PC-9 (cell line): ENCODE measurements at regions not wholly inside any gene's neighbourhood (a gene's known extent, or its start where the extent isn't known, plus 50 kb on each side); places are given as distances from the start of the nearest gene placed in this dataset.

Source experiments
- BruUV-seq: library from RNA; stranded (reverse); fragments of 400-500 nt; replicated peaks from 2 replicates; lab custom pipeline; 2021; lab: Mats Ljungman, UMichigan
- CTCF ChIA-PET: fragments of 300-600 bp; sonication (Branson Sonifier 250); formaldehyde crosslinking; loops from one replicate; lab custom pipeline; 2022; ENCODE audit warnings: antibody characterized with exemption; lab: Charles Lee
- POLR2A ChIA-PET: fragments of 300-600 bp; sonication (Branson Sonifier 250); formaldehyde crosslinking; loops from one replicate; lab custom pipeline; 2022; ENCODE audit warnings: antibody characterized with exemption; ENCODE audit not compliant: unreplicated experiment; lab: Charles Lee
- DNase-seq, 2 experiments: peaks; one replicate each; pipeline versions ENCODE4 v3.0.0 to v3.0.0-alpha.2; 2015 to 2022; ENCODE audit warnings: mixed read lengths in 1 of 2
- H2AFZ ChIP-seq: fragments of 200-600 bp; sonication (generic); 2 replicates; pipeline ENCODE4 v1.8.1; 2017; ENCODE audit warnings: antibody characterized with exemption
- H3F3A ChIP-seq: fragments of 200-600 bp; sonication (generic); 2 replicates; pipeline ENCODE4 v1.8.1; 2017; ENCODE audit warnings: antibody characterized with exemption, mild to moderate bottlenecking, low read depth; ENCODE audit not compliant: insufficient read depth
- H3K27ac ChIP-seq: fragments of 200-600 bp; sonication (generic); 2 replicates; pipeline ENCODE4 v1.6.1; 2016; ENCODE audit warnings: mixed run types
- H3K27me3 ChIP-seq: fragments of 200-600 bp; sonication (generic); 2 replicates; pipeline ENCODE4 v1.6.1; 2016; ENCODE audit warnings: low read depth, mixed run types; ENCODE audit not compliant: insufficient read depth
- H3K36me3 ChIP-seq: fragments of 200-600 bp; sonication (generic); 2 replicates; pipeline ENCODE4 v1.6.1; 2016; ENCODE audit warnings: low read depth, mixed run types
- H3K4me1 ChIP-seq: fragments of 200-600 bp; sonication (generic); replicated peaks from 2 replicates; pipeline ENCODE4 v1.6.1; 2016; ENCODE audit warnings: mixed run types; ENCODE audit not compliant: insufficient read depth
- H3K4me2 ChIP-seq: fragments of 200-600 bp; sonication (generic); 2 replicates; pipeline ENCODE4 v1.6.1; 2017; ENCODE audit warnings: mixed run types
- H3K4me3 ChIP-seq: fragments of 200-600 bp; sonication (generic); 2 replicates; pipeline ENCODE4 v1.6.1; 2016; ENCODE audit warnings: mixed run types
- H3K79me2 ChIP-seq: fragments of 200-600 bp; sonication (generic); 2 replicates; pipeline ENCODE4 v1.6.1; 2017; ENCODE audit warnings: low read depth, mixed run types
- H3K9me2 ChIP-seq: fragments of 200-600 bp; sonication (generic); 2 replicates; pipeline ENCODE4 v1.8.1; 2017; ENCODE audit warnings: mild to moderate bottlenecking; ENCODE audit not compliant: insufficient read depth
- H3K9me3 ChIP-seq: fragments of 200-600 bp; sonication (generic); 2 replicates; pipeline ENCODE4 v1.8.1; 2016; ENCODE audit warnings: low read depth; ENCODE audit not compliant: insufficient read depth
- H4K20me1 ChIP-seq: fragments of 200-600 bp; sonication (generic); 2 replicates; pipeline ENCODE4 v1.8.1; 2017; ENCODE audit not compliant: insufficient read depth
- EZH2 ChIP-seq: fragments of 200-600 bp; sonication (generic); IDR thresholded peaks from 2 replicates; pipeline ENCODE4 v1.8.0; 2017; ENCODE audit warnings: antibody characterized with exemption, low read depth
- intact Hi-C: fragments of 100-400 bp; cut with micrococcal nuclease; formaldehyde crosslinking; loops from one replicate; pipeline ENCODE4 v1.10.0; 2022; ENCODE audit not compliant: unreplicated experiment
- TF ChIP-seq, protein P1 (sequence below): fragments of 200-600 bp; sonication (generic); conservative IDR thresholded peaks from 2 replicates; pipeline ENCODE4 v1.6.1; 2017; ENCODE audit warnings: mixed run types, antibody characterized with exemption, mild to moderate bottlenecking, moderate library complexity

DNA sequence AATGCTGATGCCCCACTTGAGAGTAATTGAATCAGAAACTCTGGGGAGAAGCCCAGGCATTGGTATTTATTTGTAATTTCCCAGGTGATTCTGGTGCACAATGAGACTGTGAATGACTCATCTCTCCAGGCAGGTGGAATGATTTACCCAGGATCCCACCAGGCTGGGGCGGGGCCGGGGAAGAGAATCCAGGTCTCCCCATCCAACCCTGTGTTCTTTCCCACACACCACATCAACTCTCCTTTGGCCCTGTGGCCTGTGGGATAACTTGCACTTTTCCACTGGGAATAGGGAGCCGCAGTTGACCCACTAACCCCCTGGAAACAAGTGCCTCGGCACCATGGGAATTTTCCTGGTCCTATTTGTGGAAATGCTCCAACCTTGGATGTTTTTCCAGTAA lies 409.8 kb downstream of the ZNF521 start:
- Histone ChIP-seq H3K9me3 (no peaks in the 10 kb centered on the region), H2AFZ (no peak overlapping the region), H3K4me1 (no peaks in the 10 kb centered on the region), H3K4me3 (no peak overlapping the region), H4K20me1 (no peaks in the 10 kb centered on the region), H3K27ac (no peak overlapping the region), H3F3A (no peaks in the 10 kb centered on the region), H3K79me2 (no peaks in the 10 kb centered on the region), H3K36me3 (no peaks in the 10 kb centered on the region), H3K9me2 (no peaks in the 10 kb centered on the region), H3K27me3 (no peaks in the 10 kb centered on the region), H3K4me2 (no peak overlapping the region)
- no TSS peak for BruUV-seq
- CTCF ChIA-PET, result no interaction called here
- DNase-seq, result no peak
- TF ChIP-seq EZH2, result no peak
- TF ChIP-seq, protein P1, sequence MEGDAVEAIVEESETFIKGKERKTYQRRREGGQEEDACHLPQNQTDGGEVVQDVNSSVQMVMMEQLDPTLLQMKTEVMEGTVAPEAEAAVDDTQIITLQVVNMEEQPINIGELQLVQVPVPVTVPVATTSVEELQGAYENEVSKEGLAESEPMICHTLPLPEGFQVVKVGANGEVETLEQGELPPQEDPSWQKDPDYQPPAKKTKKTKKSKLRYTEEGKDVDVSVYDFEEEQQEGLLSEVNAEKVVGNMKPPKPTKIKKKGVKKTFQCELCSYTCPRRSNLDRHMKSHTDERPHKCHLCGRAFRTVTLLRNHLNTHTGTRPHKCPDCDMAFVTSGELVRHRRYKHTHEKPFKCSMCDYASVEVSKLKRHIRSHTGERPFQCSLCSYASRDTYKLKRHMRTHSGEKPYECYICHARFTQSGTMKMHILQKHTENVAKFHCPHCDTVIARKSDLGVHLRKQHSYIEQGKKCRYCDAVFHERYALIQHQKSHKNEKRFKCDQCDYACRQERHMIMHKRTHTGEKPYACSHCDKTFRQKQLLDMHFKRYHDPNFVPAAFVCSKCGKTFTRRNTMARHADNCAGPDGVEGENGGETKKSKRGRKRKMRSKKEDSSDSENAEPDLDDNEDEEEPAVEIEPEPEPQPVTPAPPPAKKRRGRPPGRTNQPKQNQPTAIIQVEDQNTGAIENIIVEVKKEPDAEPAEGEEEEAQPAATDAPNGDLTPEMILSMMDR, result no peak
- POLR2A ChIA-PET, result no interaction called here
- intact Hi-C loops, result no loop called here

DNA sequence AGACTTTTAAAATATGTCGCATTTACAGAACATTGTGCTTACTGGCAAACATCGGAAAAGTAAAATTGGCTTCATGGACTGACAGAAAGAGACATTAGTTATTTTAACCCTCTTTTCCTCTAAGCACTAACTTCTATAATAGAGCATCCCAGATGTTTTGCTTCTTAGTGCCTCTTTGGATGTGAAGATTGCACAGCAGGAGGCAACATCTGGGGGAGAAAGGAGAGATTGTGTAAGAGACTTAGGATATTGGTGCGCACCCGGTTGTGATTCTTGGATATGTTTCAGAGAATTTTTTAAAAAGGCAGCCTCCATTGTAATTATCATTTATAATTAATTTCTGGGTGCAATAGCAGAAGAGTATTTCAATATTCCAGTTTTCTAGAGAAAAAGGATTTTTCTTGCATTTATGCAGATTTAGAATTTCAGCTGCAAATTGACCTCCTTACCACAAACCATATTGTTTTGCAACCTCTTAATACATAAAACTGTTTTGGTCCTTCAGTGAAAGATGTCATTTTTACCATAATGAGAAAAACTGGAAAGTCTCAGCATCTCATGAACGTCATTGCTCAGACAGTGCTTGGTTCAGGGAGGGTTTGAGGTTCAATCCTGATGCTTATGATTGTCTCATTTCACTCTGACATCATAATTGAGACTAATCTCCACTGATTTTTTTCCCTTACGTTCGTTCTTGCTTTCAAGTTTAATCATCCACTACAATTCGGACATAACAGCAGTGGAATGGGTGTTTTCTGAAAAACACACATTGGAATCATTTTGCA lies 404.3 kb downstream of the ZNF521 start:
- intact Hi-C loops, result no loop called here
- H3K4me1 ChIP-seq, result no peaks in the 10 kb centered on the region

DNA sequence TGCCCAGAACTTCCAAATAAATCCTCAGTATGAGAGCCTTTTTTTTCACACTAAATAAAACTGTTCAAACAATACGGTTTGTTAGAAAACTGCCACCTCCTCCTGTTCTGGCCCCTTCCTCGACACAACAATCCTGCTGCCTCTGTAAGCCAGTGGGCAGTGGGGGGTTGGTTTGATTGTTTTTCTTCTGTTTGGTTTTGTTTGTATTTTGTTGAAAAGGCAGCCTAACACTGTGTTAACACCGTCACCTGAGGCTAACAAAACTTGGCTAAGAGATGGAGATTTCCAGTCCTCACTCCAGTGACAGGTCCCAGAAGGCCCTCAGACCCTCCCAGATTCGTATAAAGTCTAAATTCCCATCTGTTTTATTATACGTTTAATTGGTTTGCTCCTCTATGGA lies 402.1 kb downstream of the ZNF521 start:
- CTCF ChIA-PET, result no interaction called here
- no peak overlapping the region for H3K4me3 ChIP-seq
- intact Hi-C loops, result no loop called here
- H3K27ac ChIP-seq, result no peak overlapping the region
- no peaks in the 10 kb centered on the region for H3K36me3 ChIP-seq
- H3K9me3 ChIP-seq, result no peaks in the 10 kb centered on the region
- no peak overlapping the region for H3K4me2 ChIP-seq
- no peaks in the 10 kb centered on the region for H3K4me1 ChIP-seq
- no peaks in the 10 kb centered on the region for H3K9me2 ChIP-seq
- no peaks in the 10 kb centered on the region for H3F3A ChIP-seq
- POLR2A ChIA-PET, result no interaction called here
- DNase-seq, result no peak
- BruUV-seq, result no TSS peak
- H3K79me2 ChIP-seq, result no peaks in the 10 kb centered on the region
- H4K20me1 ChIP-seq, result no peaks in the 10 kb centered on the region
- TF ChIP-seq EZH2, result no peak
- TF ChIP-seq, protein P1, result no peak
- H2AFZ ChIP-seq, result no peak overlapping the region
- H3K27me3 ChIP-seq, result no peaks in the 10 kb centered on the region

More for the DNA sequence above, 404.3 kb downstream of the ZNF521 start:
- no peaks in the 10 kb centered on the region for H3F3A ChIP-seq
- H3K4me3 ChIP-seq, result no peak overlapping the region
- no peak for DNase-seq
- H3K9me3 ChIP-seq, result no peaks in the 10 kb centered on the region
- no peak overlapping the region for H3K4me2 ChIP-seq
- POLR2A ChIA-PET, result no interaction called here
- no peaks in the 10 kb centered on the region for H3K9me2 ChIP-seq
- no peaks in the 10 kb centered on the region for H3K27me3 ChIP-seq
- no peak overlapping the region for H2AFZ ChIP-seq
- no peaks in the 10 kb centered on the region for H3K79me2 ChIP-seq
- BruUV-seq, result no TSS peak
- H3K27ac ChIP-seq, result no peak overlapping the region
- no peak for TF ChIP-seq EZH2
- TF ChIP-seq, protein P1, result no peak
- CTCF ChIA-PET, result no interaction called here
- H3K36me3 ChIP-seq, result no peaks in the 10 kb centered on the region
- H4K20me1 ChIP-seq, result no peaks in the 10 kb centered on the region
